ENCODE measurements at regions not wholly inside any gene's neighbourhood (a gene's known extent, or its start where the extent isn't known, plus 50 kb on each side); places are given as distances from the start of the nearest gene placed in this dataset.

DNA sequence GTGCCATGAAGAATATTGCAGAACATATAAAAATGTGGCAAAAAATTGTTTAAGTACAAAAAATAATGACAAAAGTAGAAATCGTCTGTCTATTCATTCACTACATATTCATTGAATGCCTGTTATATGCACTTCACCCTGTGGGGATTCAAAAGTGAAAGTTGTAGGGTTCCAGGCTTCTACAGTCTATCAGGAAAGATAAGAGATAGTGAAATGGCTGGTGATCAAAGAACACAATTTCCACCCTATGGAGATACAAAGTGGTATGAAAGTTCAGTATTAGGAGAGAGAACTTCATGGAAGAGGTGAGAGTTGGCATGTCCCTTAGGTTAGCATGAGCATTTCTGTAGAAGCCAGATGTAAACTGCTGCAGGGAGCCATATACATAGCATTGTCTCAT lies 127.0 kb upstream of the PMFBP1 start:
- TF ChIP-seq, protein P1, sequence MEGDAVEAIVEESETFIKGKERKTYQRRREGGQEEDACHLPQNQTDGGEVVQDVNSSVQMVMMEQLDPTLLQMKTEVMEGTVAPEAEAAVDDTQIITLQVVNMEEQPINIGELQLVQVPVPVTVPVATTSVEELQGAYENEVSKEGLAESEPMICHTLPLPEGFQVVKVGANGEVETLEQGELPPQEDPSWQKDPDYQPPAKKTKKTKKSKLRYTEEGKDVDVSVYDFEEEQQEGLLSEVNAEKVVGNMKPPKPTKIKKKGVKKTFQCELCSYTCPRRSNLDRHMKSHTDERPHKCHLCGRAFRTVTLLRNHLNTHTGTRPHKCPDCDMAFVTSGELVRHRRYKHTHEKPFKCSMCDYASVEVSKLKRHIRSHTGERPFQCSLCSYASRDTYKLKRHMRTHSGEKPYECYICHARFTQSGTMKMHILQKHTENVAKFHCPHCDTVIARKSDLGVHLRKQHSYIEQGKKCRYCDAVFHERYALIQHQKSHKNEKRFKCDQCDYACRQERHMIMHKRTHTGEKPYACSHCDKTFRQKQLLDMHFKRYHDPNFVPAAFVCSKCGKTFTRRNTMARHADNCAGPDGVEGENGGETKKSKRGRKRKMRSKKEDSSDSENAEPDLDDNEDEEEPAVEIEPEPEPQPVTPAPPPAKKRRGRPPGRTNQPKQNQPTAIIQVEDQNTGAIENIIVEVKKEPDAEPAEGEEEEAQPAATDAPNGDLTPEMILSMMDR (conservative IDR thresholded peaks at IDR 0.05): no peak
- TF ChIP-seq ZFX (IDR thresholded peaks at IDR 0.05): no peak

All from C4-2B (cell line).